Right lobe of liver (tissue), 6 donors: ENCODE measurements at regions not wholly inside any gene's neighbourhood (a gene's known extent, or its start where the extent isn't known, plus 50 kb on each side); places are given as distances from the start of the nearest gene placed in this dataset.

Experiments
- ATAC-seq, 4 donors: fragments of 200-7000 bp; cut with Tn5 transposase; one replicate each; pipeline ENCODE4 v1.9.1; 2020; ENCODE audit warnings: mild to moderate bottlenecking in 4 of 4, moderate library complexity in 4 of 4
- DNase-seq, 3 donors: peaks; one replicate each; pipeline ENCODE4 v3.0.0-alpha.2; 2020
- H3K27ac ChIP-seq, 3 donors: fragments of 200-600 bp; one replicate each; pipeline ENCODE4 v1.8.0; 2022
- H3K27me3 ChIP-seq, 2 donors: fragments of 200-600 bp; one replicate each; pipeline ENCODE4 v1.8.0; 2022
- H3K36me3 ChIP-seq, 4 donors: fragments of 200-600 bp; sonication (generic) in 1 of 4; one replicate each; pipeline versions ENCODE4 v1.5.1 to v1.8.0; 2017 to 2022; ENCODE audit warnings: control low read depth in 1 of 4
- H3K4me1 ChIP-seq, 4 donors: fragments of 200-600 bp; sonication (generic) in 1 of 4; one replicate each; pipeline versions ENCODE4 v1.5.1 to v1.8.0; 2017 to 2022; ENCODE audit warnings: control low read depth in 1 of 4
- H3K4me3 ChIP-seq, 3 donors: fragments of 200-600 bp; one replicate each; pipeline ENCODE4 v1.8.0; 2022
- H3K9me3 ChIP-seq, 4 donors: fragments of 200-600 bp; sonication (generic) in 1 of 4; one replicate each; pipeline versions ENCODE4 v1.5.1 to v1.8.0; 2017 to 2022; ENCODE audit warnings: control low read depth in 1 of 4
- POLR2A ChIP-seq: fragments of 450-650 bp; IDR thresholded peaks from one replicate; pipeline ENCODE4 v1.6.1; 2017; ENCODE audit warnings: antibody characterized with exemption, mild to moderate bottlenecking
- WGBS: methylation state at CpG from one replicate; pipeline ENCODE4 v1.1.6; 2018; ENCODE audit warnings: low coverage, low lambda C conversion rate; ENCODE audit not compliant: insufficient coverage; ENCODE audit errors: missing lambda C conversion rate; 5-methylcytosine and 5-hydroxymethylcytosine counted together
- intact Hi-C, 2 donors: fragments of 100-400 bp; cut with DNase I; formaldehyde crosslinking; loops; one replicate each; pipeline versions ENCODE4 v1.11.2 to v1.14.1; 2022
- TF ChIP-seq, protein P1 (sequence below), 4 donors: fragments of 200-600 bp in 3 of 4; fragments of 450-650 bp in 1 of 4; IDR thresholded peaks; one replicate each; pipeline versions ENCODE4 v1.5.1 to v1.8.0; 2016 to 2022; ENCODE audit warnings: antibody characterized with exemption in 4 of 4, mild to moderate bottlenecking in 2 of 4
- donor health status: DM: no; HTN: yes; CAD: no.
- donor health status: DM: no; HTN: no; CAD: no.
- donor health status: DM: no; HTN: no; CAD: no.
- donor health status: DM: no; HTN: yes; CAD: no.
- donor health status: DM: no; HTN: yes; CAD: no.

DNA sequence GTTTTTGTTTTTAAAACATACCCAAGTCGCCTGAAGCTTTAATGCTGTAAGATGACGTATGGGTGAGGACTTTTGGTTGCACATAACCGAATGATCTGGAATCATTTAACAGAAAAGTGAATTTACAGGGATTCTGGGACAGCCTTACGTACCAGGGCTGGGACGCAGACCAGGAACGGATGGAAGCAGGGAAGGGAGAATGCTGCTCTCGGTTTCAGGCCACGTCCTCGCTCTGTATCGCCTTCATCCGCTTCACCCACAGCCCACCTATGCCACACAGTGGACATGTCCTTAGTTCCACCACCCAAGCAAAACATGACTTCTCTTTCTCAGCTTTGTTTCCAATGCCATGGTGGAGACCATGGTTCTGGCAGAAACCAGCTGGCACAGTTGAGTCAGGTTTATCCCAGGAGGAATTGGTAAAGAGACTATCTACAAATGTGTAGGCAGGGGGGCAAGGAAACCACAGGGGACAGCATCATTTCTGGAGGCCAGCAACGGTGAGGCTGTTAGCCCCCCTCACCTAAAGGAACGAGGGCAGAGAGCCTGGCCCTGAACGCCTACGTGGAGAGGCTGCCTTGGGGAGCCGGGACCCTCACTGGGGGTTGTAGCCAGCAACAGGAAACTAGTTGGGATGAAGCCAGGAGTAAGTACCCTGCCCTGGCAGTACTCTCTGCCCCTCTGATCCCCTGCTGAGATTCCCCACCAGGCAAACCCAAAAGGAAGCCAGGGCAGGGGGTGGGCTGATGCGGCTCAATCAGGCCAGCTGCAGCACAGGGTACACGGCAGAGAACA is 132.5 kb downstream of the NDUFA10 start:
- 78% methylated on average over 15 of the region's 18 CpGs for WGBS
- no peak overlapping the region for H3K27ac ChIP-seq
- no peak for ATAC-seq
- H3K4me3 ChIP-seq: no peak overlapping the region
- no peak for TF ChIP-seq POLR2A
- TF ChIP-seq, protein P1, sequence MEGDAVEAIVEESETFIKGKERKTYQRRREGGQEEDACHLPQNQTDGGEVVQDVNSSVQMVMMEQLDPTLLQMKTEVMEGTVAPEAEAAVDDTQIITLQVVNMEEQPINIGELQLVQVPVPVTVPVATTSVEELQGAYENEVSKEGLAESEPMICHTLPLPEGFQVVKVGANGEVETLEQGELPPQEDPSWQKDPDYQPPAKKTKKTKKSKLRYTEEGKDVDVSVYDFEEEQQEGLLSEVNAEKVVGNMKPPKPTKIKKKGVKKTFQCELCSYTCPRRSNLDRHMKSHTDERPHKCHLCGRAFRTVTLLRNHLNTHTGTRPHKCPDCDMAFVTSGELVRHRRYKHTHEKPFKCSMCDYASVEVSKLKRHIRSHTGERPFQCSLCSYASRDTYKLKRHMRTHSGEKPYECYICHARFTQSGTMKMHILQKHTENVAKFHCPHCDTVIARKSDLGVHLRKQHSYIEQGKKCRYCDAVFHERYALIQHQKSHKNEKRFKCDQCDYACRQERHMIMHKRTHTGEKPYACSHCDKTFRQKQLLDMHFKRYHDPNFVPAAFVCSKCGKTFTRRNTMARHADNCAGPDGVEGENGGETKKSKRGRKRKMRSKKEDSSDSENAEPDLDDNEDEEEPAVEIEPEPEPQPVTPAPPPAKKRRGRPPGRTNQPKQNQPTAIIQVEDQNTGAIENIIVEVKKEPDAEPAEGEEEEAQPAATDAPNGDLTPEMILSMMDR (IDR thresholded peaks at IDR 0.05): no peak
- H3K4me1 ChIP-seq: no peaks in the 10 kb centered on the region
- no peaks in the 10 kb centered on the region for H3K36me3 ChIP-seq
- H3K27me3 ChIP-seq: no peaks in the 10 kb centered on the region
- no peaks in the 10 kb centered on the region for H3K9me3 ChIP-seq
- intact Hi-C loops: no loop called here
- peak in 1 of 3 donors; percentile 35 for DNase-seq

DNA sequence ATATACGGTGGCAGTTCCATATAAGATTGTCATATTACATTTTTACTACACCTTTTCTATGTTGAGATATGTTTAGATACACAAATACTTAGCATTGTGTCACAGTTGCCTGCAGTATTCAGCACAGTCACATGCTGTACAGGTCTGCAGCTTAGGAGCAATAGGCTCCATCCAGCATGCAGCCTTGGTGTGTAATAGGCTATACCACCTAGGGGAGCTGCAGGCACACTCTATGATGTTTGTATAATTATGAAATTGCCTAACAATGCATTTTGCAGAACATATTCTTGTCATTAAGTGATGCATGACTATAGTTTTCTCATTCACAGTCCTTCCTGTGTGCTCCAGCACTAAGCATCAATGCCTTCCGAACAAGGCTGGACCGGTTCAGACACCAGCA is 133.4 kb downstream of the NDUFA10 start:
- no peaks in the 10 kb centered on the region for H3K4me1 ChIP-seq
- H3K9me3 ChIP-seq: no peaks in the 10 kb centered on the region
- H3K36me3 ChIP-seq: no peaks in the 10 kb centered on the region
- ATAC-seq: no peak
- intact Hi-C loops: no loop called here
- no peak for TF ChIP-seq POLR2A
- TF ChIP-seq, protein P1 (IDR thresholded peaks at IDR 0.05): no peak
- H3K4me3 ChIP-seq: no peak overlapping the region
- DNase-seq: peak in 1 of 3 donors; percentile 16
- 73% methylated on average over 3 of the region's 3 CpGs for WGBS
- H3K27ac ChIP-seq: no peak overlapping the region
- no peaks in the 10 kb centered on the region for H3K27me3 ChIP-seq

DNA sequence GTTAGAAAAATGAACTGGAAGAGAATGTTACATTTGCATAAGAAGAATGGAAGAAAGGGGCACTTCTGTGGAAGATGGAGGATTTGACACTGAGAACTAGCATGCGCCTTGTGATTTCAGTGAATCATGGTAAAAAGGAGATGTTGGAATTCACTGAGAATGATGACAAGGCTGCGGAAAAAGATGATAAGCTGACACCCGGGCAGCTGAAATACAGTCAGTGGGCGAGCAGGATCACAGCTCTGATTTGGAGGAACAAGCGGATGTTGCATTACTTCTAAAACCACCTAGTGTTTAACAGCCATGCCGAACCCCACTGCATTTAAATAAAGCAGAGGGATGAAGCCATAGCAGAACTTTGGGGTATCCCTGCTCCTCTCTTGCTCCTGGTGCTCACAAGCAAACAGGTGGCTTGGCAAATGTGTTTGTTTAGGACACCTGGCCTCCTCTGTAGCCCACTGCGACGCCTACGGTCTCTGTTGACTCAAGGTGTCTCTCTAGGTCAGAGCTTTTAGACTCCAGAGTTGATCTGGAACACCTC is 134.9 kb downstream of the NDUFA10 start:
- Histone ChIP-seq H3K4me1 (no peaks in the 10 kb centered on the region), H3K27me3 (no peaks in the 10 kb centered on the region), H3K4me3 (no peak overlapping the region), H3K27ac (no peak overlapping the region), H3K9me3 (no peaks in the 10 kb centered on the region), H3K36me3 (no peaks in the 10 kb centered on the region)
- WGBS: 61% methylated on average over 3 of the region's 9 CpGs
- intact Hi-C loops: no loop called here
- no peak for TF ChIP-seq POLR2A
- TF ChIP-seq, protein P1 (IDR thresholded peaks at IDR 0.05): no peak
- DNase-seq: peak in 1 of 3 donors; percentile 30
- ATAC-seq: no peak

DNA sequence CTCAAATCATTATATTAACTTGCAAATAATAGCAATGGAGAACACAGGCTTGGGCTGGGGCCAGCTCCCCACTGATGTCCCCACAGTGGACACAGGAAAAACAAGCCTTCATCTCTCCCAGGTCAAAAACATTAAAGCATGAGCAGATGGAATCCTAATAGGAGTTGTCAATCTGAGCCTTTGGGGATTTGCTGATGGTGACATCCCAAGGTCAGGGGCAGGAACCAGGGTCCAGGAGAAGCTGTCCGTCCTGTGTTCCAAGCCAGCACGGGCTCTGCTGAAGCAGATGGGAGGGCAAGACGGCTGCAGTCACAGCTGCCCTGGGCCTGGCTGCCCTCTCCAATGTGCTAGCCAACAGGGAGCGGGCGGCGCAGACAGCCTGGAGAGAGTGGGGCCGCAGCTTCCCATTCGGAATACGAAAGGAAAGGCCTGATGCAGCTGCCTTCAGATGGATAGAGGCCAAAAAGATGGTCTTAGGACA is 135.5 kb downstream of the NDUFA10 start:
- 48% methylated on average over 5 of the region's 9 CpGs for WGBS
- DNase-seq (peak in 1 of 3 donors; percentile 41), ATAC-seq (no peak)
- TF ChIP-seq, protein P1 (IDR thresholded peaks at IDR 0.05): no peak
- TF ChIP-seq POLR2A: no peak
- no peaks in the 10 kb centered on the region for H3K9me3 ChIP-seq
- H3K36me3 ChIP-seq: no peaks in the 10 kb centered on the region
- no peak overlapping the region for H3K4me3 ChIP-seq
- no peak overlapping the region for H3K27ac ChIP-seq
- H3K4me1 ChIP-seq: no peaks in the 10 kb centered on the region
- no peaks in the 10 kb centered on the region for H3K27me3 ChIP-seq
- intact Hi-C loops: no loop called here
